ENCODE measurements at regions not wholly inside any gene's neighbourhood (a gene's known extent, or its start where the extent isn't known, plus 50 kb on each side); places are given as distances from the start of the nearest gene placed in this dataset.
A peak's percentile ranks its signal among the peaks of the same experiment; 100 is the strongest.

DNA sequence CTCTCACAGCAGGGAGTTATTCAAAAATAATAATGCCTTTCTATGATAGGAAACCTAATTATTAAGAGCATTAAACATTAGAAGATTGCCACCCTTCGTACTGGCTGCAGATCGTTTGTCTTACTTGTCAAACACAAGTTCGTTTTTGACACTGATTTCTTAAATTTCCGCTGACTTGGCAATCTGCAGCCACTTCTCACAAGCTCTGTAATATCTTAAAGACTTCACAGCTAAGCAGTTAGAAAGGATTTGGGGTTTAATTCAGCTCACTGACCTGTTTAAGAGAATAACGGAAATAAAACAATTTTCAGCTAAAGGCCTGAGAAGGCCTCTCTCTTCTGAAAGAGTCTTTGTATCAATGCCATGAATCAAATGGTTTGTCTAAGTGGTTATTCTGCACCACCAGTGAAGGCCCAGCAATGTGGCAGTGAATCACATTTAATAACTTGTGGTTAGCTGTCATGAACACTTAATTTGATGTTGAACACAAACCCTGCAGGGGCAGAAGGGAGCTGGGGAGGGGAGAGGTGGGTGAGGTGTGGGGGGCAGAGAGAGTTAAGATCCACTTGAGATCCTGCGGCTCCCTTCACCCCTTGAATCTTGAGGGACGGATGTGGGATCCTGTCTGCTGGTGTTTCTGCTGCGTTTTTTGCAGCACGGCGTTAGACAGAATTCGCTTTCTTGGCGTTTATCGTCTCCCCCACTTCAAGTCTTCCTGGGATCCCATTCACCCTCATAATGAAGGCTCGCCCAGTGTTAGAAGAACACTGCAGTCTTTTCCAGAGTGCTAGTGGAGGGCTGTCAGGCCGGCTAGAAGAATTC lies 145.4 kb upstream of the SATB2 start:
- H3K27me3 Mint-ChIP-seq (ENCODE audit: unreplicated experiment): peaks cover 4% of the 10 kb centered on the region
- H3K36me3 Mint-ChIP-seq (ENCODE audit: low read depth, unreplicated experiment): no peaks in the 10 kb centered on the region
- no peak for DNase-seq (ENCODE audit: low spot score)
- no peak overlapping the region for H3K27ac Mint-ChIP-seq (ENCODE audit: unreplicated experiment)
- peaks cover 11% of the 10 kb centered on the region for H3K4me1 Mint-ChIP-seq (ENCODE audit: unreplicated experiment)
- TF ChIP-seq, protein P1, sequence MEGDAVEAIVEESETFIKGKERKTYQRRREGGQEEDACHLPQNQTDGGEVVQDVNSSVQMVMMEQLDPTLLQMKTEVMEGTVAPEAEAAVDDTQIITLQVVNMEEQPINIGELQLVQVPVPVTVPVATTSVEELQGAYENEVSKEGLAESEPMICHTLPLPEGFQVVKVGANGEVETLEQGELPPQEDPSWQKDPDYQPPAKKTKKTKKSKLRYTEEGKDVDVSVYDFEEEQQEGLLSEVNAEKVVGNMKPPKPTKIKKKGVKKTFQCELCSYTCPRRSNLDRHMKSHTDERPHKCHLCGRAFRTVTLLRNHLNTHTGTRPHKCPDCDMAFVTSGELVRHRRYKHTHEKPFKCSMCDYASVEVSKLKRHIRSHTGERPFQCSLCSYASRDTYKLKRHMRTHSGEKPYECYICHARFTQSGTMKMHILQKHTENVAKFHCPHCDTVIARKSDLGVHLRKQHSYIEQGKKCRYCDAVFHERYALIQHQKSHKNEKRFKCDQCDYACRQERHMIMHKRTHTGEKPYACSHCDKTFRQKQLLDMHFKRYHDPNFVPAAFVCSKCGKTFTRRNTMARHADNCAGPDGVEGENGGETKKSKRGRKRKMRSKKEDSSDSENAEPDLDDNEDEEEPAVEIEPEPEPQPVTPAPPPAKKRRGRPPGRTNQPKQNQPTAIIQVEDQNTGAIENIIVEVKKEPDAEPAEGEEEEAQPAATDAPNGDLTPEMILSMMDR (IDR thresholded peaks at IDR 0.05; ENCODE audit: unreplicated experiment): no peak
- no peak overlapping the region for H3K4me3 Mint-ChIP-seq (ENCODE audit: unreplicated experiment)
- no peaks in the 10 kb centered on the region for H3K9me3 Mint-ChIP-seq (ENCODE audit: unreplicated experiment)

DNA sequence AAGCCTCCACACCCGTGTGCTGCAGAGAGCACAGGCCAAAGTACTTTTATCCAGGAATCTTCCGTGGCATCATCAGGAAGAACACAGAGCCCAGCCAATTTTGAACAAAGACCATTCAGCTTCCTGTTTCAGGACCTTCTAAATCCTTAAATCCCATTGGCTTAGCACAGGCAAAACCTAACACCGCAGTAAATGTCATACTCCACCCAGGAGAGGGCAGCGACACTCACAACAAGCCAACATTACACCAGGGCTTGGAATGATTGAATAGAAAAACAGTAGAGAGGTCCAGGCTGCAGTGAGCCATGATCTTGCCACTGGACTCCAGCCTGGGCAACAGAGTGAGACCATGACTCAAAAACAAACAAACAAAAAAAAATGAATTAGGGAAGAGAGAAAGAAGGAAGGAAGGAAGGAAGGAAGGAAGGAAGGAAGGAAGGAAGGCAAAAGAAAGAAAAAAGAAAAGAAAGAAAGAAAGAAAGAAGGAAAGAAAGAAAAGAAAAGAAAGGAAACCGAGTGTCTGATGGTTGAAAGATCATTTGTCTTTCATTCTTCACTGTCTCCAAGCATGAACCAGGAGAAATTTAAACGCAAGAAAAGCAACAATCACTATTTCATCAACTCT lies 144.6 kb upstream of the SATB2 start:
- H3K9me3 Mint-ChIP-seq (ENCODE audit: unreplicated experiment): no peaks in the 10 kb centered on the region
- DNase-seq (ENCODE audit: low spot score): no peak

DNA sequence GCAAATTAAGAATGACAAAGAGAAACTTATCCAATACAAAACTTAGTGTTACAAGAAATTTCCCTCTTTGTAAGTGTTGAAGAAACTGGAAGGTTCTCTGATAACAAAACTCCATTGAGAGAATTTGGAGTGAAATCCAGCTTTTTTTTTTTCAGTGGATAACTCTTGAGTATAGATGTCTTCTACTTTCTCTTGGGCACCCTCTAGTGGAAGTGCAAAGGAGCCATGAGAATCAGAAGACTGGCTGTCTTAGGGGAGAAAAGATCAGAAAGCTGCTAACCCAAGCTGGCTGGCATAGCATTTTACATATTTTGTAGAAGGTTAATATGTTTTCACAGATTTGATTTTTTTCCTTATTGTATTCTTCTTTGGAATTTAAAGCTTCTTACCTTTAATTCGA lies 138.8 kb upstream of the SATB2 start:
- Mint-ChIP-seq H3K27ac (ENCODE audit: unreplicated experiment) (no peak overlapping the region), H3K4me3 (ENCODE audit: unreplicated experiment) (no peak overlapping the region), H3K4me1 (ENCODE audit: unreplicated experiment) (peaks cover 8% of the 10 kb centered on the region), H3K27me3 (ENCODE audit: unreplicated experiment) (peaks cover 6% of the 10 kb centered on the region), H3K9me3 (ENCODE audit: unreplicated experiment) (no peaks in the 10 kb centered on the region), H3K36me3 (ENCODE audit: low read depth, unreplicated experiment) (no peaks in the 10 kb centered on the region)
- TF ChIP-seq, protein P1 (IDR thresholded peaks at IDR 0.05; ENCODE audit: unreplicated experiment): no peak
- DNase-seq (ENCODE audit: low spot score): no peak

More for the DNA sequence above, 144.6 kb upstream of the SATB2 start:
- H3K4me3 Mint-ChIP-seq (ENCODE audit: unreplicated experiment): no peak overlapping the region
- peaks cover 6% of the 10 kb centered on the region for H3K27me3 Mint-ChIP-seq (ENCODE audit: unreplicated experiment)
- H3K4me1 Mint-ChIP-seq (ENCODE audit: unreplicated experiment): peaks cover 11% of the 10 kb centered on the region
- TF ChIP-seq, protein P1 (IDR thresholded peaks at IDR 0.05; ENCODE audit: unreplicated experiment): no peak
- no peaks in the 10 kb centered on the region for H3K36me3 Mint-ChIP-seq (ENCODE audit: low read depth, unreplicated experiment)
- H3K27ac Mint-ChIP-seq (ENCODE audit: unreplicated experiment): peak overlapping the region; percentile 3

DNA sequence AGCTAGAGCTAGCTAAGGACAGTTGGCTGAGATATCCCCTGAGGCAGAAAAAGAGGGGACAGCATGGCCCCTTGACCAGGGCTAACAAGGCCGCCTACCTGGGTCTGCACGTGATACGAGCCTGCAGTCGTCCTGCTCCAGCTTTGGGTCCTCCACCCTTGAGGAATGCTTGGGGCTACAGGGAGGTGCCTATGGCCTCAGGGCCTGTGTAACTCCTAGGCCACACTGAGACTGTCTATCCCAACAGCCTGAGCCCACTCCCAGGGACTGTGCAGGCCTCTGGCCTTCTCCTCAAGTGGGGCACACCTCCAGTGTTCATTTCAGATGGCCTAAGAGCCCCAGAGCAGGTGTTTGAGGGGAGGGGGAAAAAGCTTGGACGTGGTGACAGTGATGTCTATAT lies 136.7 kb upstream of the SATB2 start:
- H3K27ac Mint-ChIP-seq (ENCODE audit: unreplicated experiment): no peak overlapping the region
- H3K9me3 Mint-ChIP-seq (ENCODE audit: unreplicated experiment): no peaks in the 10 kb centered on the region
- TF ChIP-seq, protein P1 (IDR thresholded peaks at IDR 0.05; ENCODE audit: unreplicated experiment): no peak
- no peak overlapping the region for H3K4me3 Mint-ChIP-seq (ENCODE audit: unreplicated experiment)
- DNase-seq (ENCODE audit: low spot score): no peak
- H3K4me1 Mint-ChIP-seq (ENCODE audit: unreplicated experiment): peaks cover 7% of the 10 kb centered on the region
- no peaks in the 10 kb centered on the region for H3K36me3 Mint-ChIP-seq (ENCODE audit: low read depth, unreplicated experiment)
- peaks cover 4% of the 10 kb centered on the region for H3K27me3 Mint-ChIP-seq (ENCODE audit: unreplicated experiment)

DNA sequence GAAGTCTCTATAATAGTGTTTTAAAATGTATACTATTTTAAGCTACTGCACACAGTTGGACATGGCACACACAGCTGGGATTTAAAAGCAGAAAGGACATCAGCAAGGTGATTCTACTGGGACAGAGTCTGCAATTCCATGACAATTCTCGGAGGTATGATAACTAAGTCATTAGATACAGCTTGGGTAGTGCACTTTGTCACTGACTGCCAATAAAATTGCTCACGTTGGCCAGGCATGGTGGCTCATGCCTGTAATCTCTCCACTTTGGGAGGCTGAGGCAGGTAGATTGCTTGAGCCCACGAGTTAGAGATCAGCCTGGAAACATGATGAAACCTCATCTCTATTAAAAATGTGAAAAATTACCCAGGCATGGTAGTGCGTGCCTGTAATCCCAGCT lies 134.1 kb upstream of the SATB2 start:
- Mint-ChIP-seq H3K27ac (ENCODE audit: unreplicated experiment) (no peak overlapping the region), H3K4me3 (ENCODE audit: unreplicated experiment) (no peak overlapping the region)
- TF ChIP-seq, protein P1 (IDR thresholded peaks at IDR 0.05; ENCODE audit: unreplicated experiment): no peak

More for the DNA sequence above, 134.1 kb upstream of the SATB2 start:
- Mint-ChIP-seq H3K4me1 (ENCODE audit: unreplicated experiment) (no peaks in the 10 kb centered on the region), H3K9me3 (ENCODE audit: unreplicated experiment) (no peaks in the 10 kb centered on the region), H3K27me3 (ENCODE audit: unreplicated experiment) (peaks cover 1% of the 10 kb centered on the region), H3K36me3 (ENCODE audit: low read depth, unreplicated experiment) (no peaks in the 10 kb centered on the region)
- no peak for DNase-seq (ENCODE audit: low spot score)
